ENCODE measurements at regions not wholly inside any gene's neighbourhood (a gene's known extent, or its start where the extent isn't known, plus 50 kb on each side); places are given as distances from the start of the nearest gene placed in this dataset.

DNA sequence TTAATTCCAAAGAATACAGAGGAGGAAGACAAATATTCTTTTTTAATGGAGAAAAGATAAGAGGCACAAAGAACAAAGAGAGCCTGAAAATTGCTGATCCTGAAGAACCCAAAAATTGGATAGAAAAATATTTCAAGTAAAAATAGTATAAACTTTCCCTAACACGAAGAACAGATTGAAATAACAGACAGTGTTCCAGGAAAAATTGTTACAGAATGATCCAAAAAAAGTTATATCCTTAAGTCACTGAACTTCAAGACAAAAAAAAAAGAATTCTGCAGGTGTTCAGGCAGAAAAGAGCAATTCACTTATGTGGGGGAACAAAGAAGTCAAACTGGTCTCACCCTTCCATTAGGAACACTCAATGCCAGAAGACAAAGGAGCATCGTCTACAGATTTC lies 160.2 kb downstream of the KLF12 start:
- TF ChIP-seq, protein P1, sequence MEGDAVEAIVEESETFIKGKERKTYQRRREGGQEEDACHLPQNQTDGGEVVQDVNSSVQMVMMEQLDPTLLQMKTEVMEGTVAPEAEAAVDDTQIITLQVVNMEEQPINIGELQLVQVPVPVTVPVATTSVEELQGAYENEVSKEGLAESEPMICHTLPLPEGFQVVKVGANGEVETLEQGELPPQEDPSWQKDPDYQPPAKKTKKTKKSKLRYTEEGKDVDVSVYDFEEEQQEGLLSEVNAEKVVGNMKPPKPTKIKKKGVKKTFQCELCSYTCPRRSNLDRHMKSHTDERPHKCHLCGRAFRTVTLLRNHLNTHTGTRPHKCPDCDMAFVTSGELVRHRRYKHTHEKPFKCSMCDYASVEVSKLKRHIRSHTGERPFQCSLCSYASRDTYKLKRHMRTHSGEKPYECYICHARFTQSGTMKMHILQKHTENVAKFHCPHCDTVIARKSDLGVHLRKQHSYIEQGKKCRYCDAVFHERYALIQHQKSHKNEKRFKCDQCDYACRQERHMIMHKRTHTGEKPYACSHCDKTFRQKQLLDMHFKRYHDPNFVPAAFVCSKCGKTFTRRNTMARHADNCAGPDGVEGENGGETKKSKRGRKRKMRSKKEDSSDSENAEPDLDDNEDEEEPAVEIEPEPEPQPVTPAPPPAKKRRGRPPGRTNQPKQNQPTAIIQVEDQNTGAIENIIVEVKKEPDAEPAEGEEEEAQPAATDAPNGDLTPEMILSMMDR (IDR thresholded peaks at IDR 0.05; ENCODE audit: insufficient read depth, low read depth, low read length, missing control alignments), result no peak
- DNase-seq (ENCODE audit: low read depth), result no peak
- H3K4me3 ChIP-seq (ENCODE audit: low read depth, low read length), result no peak overlapping the region

DNA sequence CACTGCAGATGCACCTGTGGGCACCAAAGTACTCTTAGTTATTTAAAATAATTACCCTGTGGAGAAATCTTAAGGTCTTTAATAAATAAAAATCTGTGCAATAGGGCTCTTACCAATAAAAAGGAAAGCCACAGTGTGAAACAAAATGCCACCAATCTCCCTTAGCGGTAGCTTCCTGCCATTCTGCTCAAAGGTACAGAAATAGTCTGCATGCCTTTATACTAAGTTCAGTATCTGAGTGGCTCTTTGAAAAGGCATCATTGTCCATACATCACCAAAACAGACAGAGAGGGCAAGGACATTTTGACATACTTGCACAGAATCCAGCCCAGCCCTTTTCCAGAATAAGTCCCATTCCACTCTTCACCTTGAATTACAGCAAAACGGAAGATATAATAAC lies 161.0 kb downstream of the KLF12 start:
- DNase-seq (ENCODE audit: low read depth), result no peak
- H3K4me3 ChIP-seq (ENCODE audit: low read depth, low read length), result no peak overlapping the region
- TF ChIP-seq, protein P1 (IDR thresholded peaks at IDR 0.05; ENCODE audit: insufficient read depth, low read depth, low read length, missing control alignments), result no peak

DNA sequence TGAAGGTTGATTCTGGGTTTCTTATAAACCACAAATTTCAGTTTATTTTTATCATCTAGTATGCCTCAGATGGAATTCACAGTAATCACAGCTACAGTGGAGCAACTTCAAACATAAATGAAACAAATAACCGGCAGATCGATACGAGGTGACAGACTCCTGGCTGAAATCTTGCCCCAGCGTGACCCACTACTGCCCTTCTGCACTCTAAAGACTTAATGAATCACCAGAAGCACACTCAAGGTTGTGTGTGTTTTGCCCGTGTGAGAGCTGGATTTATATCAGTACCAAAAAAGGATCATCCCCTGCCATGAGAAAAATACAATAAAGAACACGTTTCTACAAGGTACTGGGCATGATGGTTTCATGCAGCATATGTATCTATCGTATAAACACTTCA lies 161.7 kb downstream of the KLF12 start:
- TF ChIP-seq, protein P1 (IDR thresholded peaks at IDR 0.05; ENCODE audit: insufficient read depth, low read depth, low read length, missing control alignments), result no peak
- no peak for DNase-seq (ENCODE audit: low read depth)

DNA sequence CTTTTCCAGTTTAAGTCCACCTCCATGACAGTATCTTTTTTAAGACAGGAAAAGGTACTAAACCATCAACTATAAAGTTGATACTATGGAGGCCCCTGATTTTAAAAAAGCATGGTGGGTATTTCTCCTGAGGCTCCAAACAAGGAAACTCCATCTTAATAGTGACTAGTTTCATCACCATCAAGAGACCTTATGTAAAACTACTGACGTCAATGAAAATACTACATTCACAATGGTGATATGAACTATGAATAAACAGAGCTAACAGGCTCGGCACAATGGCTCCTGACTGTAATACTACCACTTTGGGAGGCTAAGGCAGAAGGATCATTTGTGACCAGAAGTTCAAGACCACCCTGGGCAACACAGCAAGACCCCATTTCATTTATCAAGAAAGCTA lies 162.7 kb downstream of the KLF12 start:
- H3K4me3 ChIP-seq (ENCODE audit: low read depth, low read length), result no peak overlapping the region
- TF ChIP-seq, protein P1 (IDR thresholded peaks at IDR 0.05; ENCODE audit: insufficient read depth, low read depth, low read length, missing control alignments), result no peak
- DNase-seq (ENCODE audit: low read depth), result no peak

More for the DNA sequence above, 161.7 kb downstream of the KLF12 start:
- H3K4me3 ChIP-seq (ENCODE audit: low read depth, low read length), result peak overlapping the region; percentile 28

DNA sequence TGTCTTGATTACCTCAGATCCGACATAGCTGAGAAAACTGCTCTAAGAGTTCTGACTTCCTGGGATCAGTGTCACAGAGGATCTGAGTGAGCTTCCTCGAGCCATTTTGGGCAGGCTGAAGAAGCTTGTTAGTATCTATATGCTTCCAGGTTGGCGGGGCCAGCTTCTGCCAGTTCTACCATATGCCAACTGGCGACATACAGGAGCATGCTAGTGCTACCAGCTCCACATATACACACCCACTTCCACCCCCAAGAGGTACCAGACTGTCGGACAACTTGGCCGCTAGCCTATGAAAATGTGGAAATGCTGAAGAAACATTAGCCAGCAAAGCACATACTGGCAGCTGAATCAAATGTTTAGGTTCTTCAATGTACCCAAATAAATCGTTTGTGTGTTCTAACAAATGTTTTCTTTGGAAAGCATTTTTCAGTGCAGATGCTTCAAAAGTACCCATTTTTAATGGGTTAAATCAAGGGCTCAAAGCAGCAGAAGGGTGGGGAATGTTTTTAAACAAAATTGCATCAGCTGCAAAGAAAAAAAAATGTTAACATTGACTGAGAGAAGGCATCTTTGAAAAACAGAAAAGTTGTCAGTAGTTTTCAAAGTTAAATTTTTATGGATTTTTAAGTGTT lies 163.7 kb downstream of the KLF12 start:
- H3K4me3 ChIP-seq (ENCODE audit: low read depth, low read length), result no peak overlapping the region
- TF ChIP-seq, protein P1 (IDR thresholded peaks at IDR 0.05; ENCODE audit: insufficient read depth, low read depth, low read length, missing control alignments), result no peak
- DNase-seq (ENCODE audit: low read depth), result no peak

DNA sequence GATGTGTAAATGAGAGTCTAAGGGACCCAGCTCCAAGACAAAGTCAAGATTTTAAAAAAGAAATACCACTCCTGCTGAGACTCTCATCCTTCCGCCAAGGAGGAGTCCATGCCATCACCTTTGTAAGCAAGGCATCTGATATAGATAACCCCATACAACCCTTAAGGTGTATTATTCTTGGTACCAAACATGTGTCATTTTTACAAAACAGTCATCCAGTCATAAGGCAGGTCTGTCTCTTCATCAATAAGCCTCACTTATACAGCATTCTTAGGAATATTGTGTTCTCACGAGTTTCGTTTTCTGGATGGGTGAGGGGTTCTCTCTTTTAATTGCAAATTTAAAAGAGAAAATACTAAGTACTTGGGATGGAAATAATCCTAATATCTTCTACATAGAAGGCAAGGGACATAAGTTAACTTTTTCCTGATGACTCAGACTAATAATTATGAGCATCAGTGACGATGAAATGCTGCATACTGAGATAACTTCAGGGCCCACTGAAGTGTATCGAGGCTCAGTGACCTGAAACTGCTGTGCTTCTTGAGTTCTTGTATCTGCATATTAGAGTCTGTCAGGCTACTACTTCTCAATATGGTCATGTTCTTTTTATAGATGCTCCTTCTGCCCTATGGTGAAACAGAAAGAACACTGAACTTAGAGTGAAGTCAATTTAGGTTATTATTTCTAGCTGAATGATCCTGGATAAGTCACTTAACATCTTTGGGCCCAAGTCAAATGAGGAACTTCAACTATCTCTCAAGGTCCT lies 166.6 kb downstream of the KLF12 start:
- H3K4me3 ChIP-seq (ENCODE audit: low read depth, low read length), result peak overlapping the region; percentile 11

More for the DNA sequence above, 166.6 kb downstream of the KLF12 start:
- TF ChIP-seq, protein P1 (IDR thresholded peaks at IDR 0.05; ENCODE audit: insufficient read depth, low read depth, low read length, missing control alignments), result no peak
- peak; percentile 92 for DNase-seq (ENCODE audit: low read depth)

All from GM12865 (cell line).